ENCODE measurements at regions not wholly inside any gene's neighbourhood (a gene's known extent, or its start where the extent isn't known, plus 50 kb on each side); places are given as distances from the start of the nearest gene placed in this dataset.
"Not testable (repeated sequence)": the region's sequence is repeated elsewhere in the genome, so short reads cannot be mapped to it uniquely, and the experiment has no call there.

DNA sequence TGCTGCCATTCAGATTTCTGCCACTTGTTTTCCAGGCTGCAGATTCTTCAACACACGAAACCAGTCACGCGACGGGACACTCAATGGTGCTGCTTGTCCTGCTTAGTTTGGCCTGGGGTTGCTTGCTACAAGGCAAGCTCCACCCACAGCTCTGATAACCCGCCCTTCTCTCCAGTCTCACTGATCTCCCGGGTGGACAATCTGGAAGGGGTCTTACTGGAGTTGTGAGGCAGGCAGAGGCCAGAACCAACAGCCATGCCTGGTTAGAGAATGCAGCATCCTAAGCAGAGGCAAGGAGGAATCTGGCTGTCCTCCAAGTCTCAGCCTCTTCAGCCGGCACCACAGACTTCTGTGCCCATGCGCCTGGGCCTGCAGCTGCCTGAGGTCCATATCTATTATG, 119.1 kb downstream of the KCNJ12 start:
- no peak for DNase-seq
- TF ChIP-seq EZH2 (IDR thresholded peaks at IDR 0.05; ENCODE audit: borderline replicate concordance, low read depth, low read length, severe bottlenecking): no peak
- TF ChIP-seq, protein P1, sequence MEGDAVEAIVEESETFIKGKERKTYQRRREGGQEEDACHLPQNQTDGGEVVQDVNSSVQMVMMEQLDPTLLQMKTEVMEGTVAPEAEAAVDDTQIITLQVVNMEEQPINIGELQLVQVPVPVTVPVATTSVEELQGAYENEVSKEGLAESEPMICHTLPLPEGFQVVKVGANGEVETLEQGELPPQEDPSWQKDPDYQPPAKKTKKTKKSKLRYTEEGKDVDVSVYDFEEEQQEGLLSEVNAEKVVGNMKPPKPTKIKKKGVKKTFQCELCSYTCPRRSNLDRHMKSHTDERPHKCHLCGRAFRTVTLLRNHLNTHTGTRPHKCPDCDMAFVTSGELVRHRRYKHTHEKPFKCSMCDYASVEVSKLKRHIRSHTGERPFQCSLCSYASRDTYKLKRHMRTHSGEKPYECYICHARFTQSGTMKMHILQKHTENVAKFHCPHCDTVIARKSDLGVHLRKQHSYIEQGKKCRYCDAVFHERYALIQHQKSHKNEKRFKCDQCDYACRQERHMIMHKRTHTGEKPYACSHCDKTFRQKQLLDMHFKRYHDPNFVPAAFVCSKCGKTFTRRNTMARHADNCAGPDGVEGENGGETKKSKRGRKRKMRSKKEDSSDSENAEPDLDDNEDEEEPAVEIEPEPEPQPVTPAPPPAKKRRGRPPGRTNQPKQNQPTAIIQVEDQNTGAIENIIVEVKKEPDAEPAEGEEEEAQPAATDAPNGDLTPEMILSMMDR (IDR thresholded peaks at IDR 0.05; ENCODE audit: borderline replicate concordance, extremely low read depth, low read length, poor library complexity, severe bottlenecking): no peak

DNA sequence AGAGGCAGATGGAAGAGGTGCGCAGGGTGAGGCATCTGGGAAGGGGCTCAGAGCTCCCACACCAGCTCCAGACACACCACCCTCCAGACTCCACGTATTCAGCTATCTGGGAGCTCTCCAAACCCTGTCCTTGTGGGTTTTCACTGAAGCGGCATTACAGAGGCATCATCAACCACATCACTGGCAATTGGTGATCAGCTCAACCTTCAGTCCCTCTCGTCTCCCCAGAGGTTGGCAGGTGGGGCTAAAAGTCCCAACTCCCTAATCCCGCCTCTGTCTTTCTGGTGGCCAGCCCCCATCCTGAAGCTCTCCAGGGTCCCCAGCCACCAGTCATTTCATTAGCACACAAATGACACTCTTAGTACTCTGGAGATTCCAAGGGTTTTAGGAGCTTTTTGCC, 123.9 kb downstream of the KCNJ12 start:
- Histone ChIP-seq H3K79me2 (ENCODE audit: insufficient read depth, low read length) (no peaks in the 10 kb centered on the region), H3K9me3 (ENCODE audit: insufficient read depth, low read length, severe bottlenecking) (no peaks in the 10 kb centered on the region), H3K4me1 (ENCODE audit: insufficient read depth, low read length) (no peaks in the 10 kb centered on the region), H3K9ac (ENCODE audit: low read depth, low read length) (no peak overlapping the region), H3K4me3 (ENCODE audit: low read depth in 1 of 2, low read length in 2 of 2) (no peak overlapping the region), H4K20me1 (ENCODE audit: insufficient read depth, low read length) (no peaks in the 10 kb centered on the region), H3K36me3 (ENCODE audit: insufficient read depth, low read length) (no peaks in the 10 kb centered on the region), H3K27me3 (ENCODE audit: insufficient read depth, low read length, poor library complexity) (peaks cover 13% of the 10 kb centered on the region), H3K27ac (ENCODE audit: low read length) (no peak overlapping the region), H2AFZ (ENCODE audit: low read depth, low read length) (no peak overlapping the region), H3K4me2 (ENCODE audit: insufficient read depth, low read length) (no peak overlapping the region)
- DNase-seq (no peak), ATAC-seq (ENCODE audit: insufficient read depth, low read depth) (no peak)
- no peak for TF ChIP-seq EZH2 (IDR thresholded peaks at IDR 0.05; ENCODE audit: borderline replicate concordance, low read depth, low read length, severe bottlenecking)
- TF ChIP-seq, protein P1 (IDR thresholded peaks at IDR 0.05; ENCODE audit: borderline replicate concordance, extremely low read depth, low read length, poor library complexity, severe bottlenecking): no peak

More for the DNA sequence above, 119.1 kb downstream of the KCNJ12 start:
- Histone ChIP-seq H3K4me2 (ENCODE audit: insufficient read depth, low read length) (no peak overlapping the region), H3K27ac (ENCODE audit: low read length) (no peak overlapping the region), H3K9me3 (ENCODE audit: insufficient read depth, low read length, severe bottlenecking) (no peaks in the 10 kb centered on the region), H3K9ac (ENCODE audit: low read depth, low read length) (no peak overlapping the region), H3K4me1 (ENCODE audit: insufficient read depth, low read length) (no peaks in the 10 kb centered on the region), H3K4me3 (ENCODE audit: low read depth in 1 of 2, low read length in 2 of 2) (no peak overlapping the region), H3K79me2 (ENCODE audit: insufficient read depth, low read length) (no peaks in the 10 kb centered on the region), H4K20me1 (ENCODE audit: insufficient read depth, low read length) (no peaks in the 10 kb centered on the region), H3K27me3 (ENCODE audit: insufficient read depth, low read length, poor library complexity) (peaks cover 14% of the 10 kb centered on the region), H2AFZ (ENCODE audit: low read depth, low read length) (no peak overlapping the region), H3K36me3 (ENCODE audit: insufficient read depth, low read length) (no peaks in the 10 kb centered on the region)
- ATAC-seq (ENCODE audit: insufficient read depth, low read depth): no peak

DNA sequence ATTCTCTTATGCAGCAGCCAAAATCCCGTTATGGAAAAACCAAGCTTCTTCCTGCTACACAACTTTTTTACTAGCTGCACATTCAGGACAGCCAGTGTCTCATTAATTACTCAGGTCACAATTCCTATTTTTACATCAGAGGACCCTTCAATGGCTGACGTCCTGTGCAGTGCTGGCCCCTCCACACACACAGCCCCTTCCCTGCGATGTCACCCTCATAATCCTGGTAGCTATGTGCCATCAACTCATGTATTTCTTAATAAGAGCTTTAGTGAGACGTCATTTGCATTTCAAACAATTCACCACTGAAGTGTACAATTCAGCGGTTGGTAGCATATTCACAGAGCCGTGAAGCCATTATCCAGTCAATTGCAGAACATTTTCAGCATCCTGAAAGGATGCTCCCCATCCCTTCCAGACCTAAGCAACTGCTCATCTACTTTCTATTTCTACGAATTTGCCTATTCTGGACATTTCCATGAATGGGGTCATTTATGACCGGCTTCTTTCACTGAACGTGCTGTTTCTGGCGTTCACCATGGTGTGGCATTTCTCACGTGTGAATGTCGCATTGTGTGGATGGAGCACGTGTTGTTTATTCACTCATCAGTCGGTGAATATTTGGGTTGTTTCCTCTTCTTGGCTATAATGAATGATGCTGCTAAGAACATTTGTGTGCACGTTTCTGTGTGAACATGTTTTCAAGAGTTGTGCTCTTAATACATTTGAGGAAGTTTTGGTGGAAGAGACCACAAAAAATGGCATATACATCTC, 126.0 kb downstream of the KCNJ12 start:
- not testable (repeated sequence) for H3K27ac ChIP-seq (ENCODE audit: low read length); H3K79me2 ChIP-seq (ENCODE audit: insufficient read depth, low read length); H4K20me1 ChIP-seq (ENCODE audit: insufficient read depth, low read length); H3K4me1 ChIP-seq (ENCODE audit: insufficient read depth, low read length); H3K36me3 ChIP-seq (ENCODE audit: insufficient read depth, low read length); H3K9ac ChIP-seq (ENCODE audit: low read depth, low read length); H3K4me3 ChIP-seq (ENCODE audit: low read depth in 1 of 2, low read length in 2 of 2); H3K4me2 ChIP-seq (ENCODE audit: insufficient read depth, low read length); H2AFZ ChIP-seq (ENCODE audit: low read depth, low read length); ATAC-seq (ENCODE audit: insufficient read depth, low read depth); DNase-seq; H3K9me3 ChIP-seq (ENCODE audit: insufficient read depth, low read length, severe bottlenecking)
- peaks cover 12% of the 10 kb centered on the region for H3K27me3 ChIP-seq (ENCODE audit: insufficient read depth, low read length, poor library complexity)

DNA sequence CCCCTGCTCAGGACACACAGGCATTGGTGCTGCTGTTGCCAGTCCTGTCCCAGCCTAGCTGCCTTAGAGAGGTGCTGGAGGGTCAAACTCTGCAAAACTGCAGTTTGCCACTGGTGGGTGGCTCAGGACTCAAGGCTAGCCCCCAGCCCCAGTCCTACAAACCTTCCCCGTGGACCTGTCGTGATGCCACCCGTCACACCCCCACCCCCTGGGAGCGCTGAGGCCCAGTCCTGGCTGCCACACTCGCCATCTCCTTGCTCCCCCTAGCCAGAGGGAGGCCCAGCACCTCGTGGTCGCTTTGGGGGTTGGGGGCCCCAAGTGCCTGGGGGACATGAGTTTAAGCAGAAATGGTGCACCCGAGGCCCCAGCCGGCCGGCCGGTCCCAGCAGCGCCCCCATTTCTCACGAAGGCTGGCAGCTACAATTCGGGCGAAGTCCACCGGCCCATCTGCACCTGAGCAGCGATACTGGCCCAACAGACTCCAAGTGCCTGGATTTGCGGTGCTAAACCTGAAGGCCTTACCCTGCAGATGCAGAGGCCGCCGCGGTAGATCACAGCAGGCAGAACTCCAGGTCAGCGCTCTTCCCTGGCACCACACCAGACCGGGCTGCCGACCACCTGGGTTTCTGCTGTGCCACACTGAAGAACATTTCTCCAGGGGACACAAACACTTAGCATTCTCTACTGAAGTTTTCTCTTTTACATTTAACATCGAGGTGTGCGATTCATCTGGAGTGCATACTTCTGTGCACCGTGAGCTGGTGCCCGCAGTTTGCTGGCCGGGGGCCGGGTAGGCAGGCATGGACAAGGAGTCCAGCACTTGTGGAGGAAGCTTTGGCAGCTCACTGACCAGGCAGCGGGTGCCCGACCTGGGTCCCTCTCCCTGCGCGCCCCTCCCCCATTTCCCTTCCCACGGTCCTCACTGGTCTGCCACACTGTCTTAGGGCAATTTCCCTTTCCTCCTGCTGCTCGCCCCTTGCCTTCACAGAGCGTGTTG, 130.0 kb downstream of the KCNJ12 start:
- H3K79me2 ChIP-seq (ENCODE audit: insufficient read depth, low read length): no peaks in the 10 kb centered on the region
- no peak overlapping the region for H3K4me3 ChIP-seq (ENCODE audit: low read depth in 1 of 2, low read length in 2 of 2)
- H3K27me3 ChIP-seq (ENCODE audit: insufficient read depth, low read length, poor library complexity): peaks cover 6% of the 10 kb centered on the region
- H2AFZ ChIP-seq (ENCODE audit: low read depth, low read length): no peak overlapping the region
- H3K27ac ChIP-seq (ENCODE audit: low read length): no peak overlapping the region
- H3K4me1 ChIP-seq (ENCODE audit: insufficient read depth, low read length): no peaks in the 10 kb centered on the region
- no peaks in the 10 kb centered on the region for H3K36me3 ChIP-seq (ENCODE audit: insufficient read depth, low read length)
- ATAC-seq (ENCODE audit: insufficient read depth, low read depth): no peak
- no peaks in the 10 kb centered on the region for H3K9me3 ChIP-seq (ENCODE audit: insufficient read depth, low read length, severe bottlenecking)
- TF ChIP-seq EZH2 (IDR thresholded peaks at IDR 0.05; ENCODE audit: borderline replicate concordance, low read depth, low read length, severe bottlenecking): no peak
- H3K9ac ChIP-seq (ENCODE audit: low read depth, low read length): no peak overlapping the region
- no peak overlapping the region for H3K4me2 ChIP-seq (ENCODE audit: insufficient read depth, low read length)
- no peak for DNase-seq
- no peaks in the 10 kb centered on the region for H4K20me1 ChIP-seq (ENCODE audit: insufficient read depth, low read length)

DNA sequence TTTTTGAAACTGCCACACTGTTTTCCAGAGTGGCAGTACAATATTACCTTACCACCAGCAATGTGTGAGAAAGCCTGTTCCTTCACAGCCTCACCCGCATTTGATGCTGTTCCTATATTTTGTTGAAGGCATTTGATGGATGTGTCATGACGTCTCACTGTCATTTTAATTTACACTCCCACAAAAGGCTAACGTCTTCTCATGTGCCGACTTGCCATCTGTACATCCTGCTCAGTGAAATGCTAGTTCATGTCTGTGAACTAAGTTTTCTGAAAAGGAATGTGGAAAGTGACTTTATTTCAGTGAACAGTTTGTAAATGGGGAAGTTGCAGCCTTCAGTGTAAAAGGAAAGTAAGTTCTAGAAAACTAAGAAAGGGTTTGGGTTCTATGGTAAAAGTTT, 131.6 kb downstream of the KCNJ12 start:
- not testable (repeated sequence) for H3K27ac ChIP-seq (ENCODE audit: low read length); DNase-seq; H3K4me1 ChIP-seq (ENCODE audit: insufficient read depth, low read length); H3K9ac ChIP-seq (ENCODE audit: low read depth, low read length); H3K4me3 ChIP-seq (ENCODE audit: low read depth in 1 of 2, low read length in 2 of 2); H3K36me3 ChIP-seq (ENCODE audit: insufficient read depth, low read length); H3K79me2 ChIP-seq (ENCODE audit: insufficient read depth, low read length); H4K20me1 ChIP-seq (ENCODE audit: insufficient read depth, low read length); H3K27me3 ChIP-seq (ENCODE audit: insufficient read depth, low read length, poor library complexity); H3K4me2 ChIP-seq (ENCODE audit: insufficient read depth, low read length); H2AFZ ChIP-seq (ENCODE audit: low read depth, low read length); ATAC-seq (ENCODE audit: insufficient read depth, low read depth); H3K9me3 ChIP-seq (ENCODE audit: insufficient read depth, low read length, severe bottlenecking)
